ENCODE measurements at regions not wholly inside any gene's neighbourhood (a gene's known extent, or its start where the extent isn't known, plus 50 kb on each side); places are given as distances from the start of the nearest gene placed in this dataset.

DNA sequence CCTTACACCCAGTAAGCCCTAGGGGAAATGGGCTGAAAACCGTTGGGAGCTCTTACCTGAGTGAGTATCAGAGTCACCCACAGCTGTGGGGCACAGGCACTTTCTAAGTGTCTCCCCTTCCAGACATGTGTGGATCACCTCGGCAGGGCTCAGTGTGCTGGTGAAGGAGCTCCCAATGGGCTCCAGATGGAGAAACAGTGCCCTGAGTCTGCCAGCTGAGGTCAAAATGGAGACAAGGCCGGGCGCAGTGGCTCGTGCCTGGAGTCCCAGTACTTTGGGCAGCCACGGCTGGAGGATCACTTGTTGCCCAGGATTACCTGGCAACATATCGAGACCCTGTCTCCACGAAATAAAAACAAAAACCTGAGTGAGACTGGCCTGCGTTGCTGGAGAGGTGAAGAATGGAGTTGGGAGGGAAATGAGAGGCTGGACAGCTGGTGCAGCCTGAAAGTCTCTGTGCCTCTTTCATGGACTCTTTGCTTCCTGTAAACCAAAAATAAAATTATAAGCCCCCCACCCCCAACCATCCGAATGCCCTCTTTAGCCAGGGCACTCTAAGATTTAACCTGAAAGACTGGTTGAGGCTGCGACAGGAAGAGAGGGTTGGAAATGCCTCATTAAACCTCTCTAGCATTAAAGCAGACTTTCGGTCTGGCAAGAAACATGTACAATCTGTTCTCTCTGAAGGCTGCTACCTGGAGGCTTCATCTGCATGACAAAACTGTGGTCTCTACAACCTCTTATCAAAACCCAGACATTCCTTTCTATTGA is 111.8 kb downstream of the SNX19 start:
- DNase-seq: no peak

DNA sequence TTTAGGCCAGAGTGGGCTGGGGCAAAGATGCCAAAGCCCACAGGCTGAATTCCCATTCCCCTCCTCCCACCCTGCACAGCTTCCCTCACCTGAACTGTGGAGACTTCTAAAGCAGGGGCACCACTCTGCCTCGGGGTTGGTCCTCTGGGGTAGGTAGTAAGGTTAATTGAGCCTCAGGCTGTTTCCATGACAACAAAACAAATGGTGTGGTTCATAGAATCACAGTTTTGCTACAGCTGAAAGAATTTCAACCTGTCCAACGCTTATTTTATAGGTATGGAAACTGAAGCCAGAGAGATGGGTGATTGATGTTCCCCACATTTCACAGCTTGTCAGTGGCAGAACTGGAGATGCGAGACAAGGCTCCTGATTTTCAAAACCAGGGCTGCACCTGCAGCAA is 109.5 kb downstream of the SNX19 start:
- peak; percentile 63 for DNase-seq

DNA sequence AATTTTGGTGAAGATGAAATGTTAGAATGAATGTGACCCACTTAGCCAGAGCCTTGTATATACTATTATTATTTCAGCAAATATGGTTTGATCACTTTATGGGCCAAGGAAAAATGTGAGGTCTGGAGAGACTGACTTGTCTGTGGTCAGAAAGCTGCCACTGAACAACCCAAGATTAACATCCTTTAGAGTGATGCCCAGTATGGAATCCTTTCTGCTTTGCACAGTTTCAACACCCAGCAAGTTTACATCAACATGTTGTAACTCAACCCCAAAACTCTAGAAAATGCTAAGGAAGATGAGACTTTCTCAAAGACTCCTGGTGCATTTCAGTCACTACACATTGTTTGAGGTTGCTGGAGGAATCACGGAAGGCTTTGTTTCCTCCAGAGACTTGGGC is 107.7 kb downstream of the SNX19 start:
- DNase-seq: no peak

- no peak for DNase-seq
Observed at GRCh38 chr11:130813196-130813595, 103.1 kb downstream of the SNX19 start.

DNA sequence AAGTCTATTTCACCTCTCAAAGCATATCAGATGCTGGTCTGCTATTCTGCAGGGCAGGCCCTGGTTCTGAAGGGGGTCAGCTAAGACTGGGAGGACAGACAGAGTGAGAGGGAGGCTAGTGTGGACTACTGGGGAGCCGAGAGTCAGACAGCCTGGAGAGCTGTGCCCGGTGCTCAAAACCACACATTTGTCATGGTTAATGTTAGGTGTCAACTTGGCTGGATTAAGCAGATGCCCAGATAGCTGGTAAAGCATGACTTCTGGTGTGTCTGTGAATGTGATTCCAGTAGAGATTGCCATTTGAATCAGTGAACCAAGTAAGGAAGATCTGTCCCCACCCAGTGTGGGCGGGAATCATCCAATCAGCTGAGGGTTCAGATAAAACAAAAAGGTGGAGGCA is 102.6 kb downstream of the SNX19 start:
- no peak for DNase-seq

DNA sequence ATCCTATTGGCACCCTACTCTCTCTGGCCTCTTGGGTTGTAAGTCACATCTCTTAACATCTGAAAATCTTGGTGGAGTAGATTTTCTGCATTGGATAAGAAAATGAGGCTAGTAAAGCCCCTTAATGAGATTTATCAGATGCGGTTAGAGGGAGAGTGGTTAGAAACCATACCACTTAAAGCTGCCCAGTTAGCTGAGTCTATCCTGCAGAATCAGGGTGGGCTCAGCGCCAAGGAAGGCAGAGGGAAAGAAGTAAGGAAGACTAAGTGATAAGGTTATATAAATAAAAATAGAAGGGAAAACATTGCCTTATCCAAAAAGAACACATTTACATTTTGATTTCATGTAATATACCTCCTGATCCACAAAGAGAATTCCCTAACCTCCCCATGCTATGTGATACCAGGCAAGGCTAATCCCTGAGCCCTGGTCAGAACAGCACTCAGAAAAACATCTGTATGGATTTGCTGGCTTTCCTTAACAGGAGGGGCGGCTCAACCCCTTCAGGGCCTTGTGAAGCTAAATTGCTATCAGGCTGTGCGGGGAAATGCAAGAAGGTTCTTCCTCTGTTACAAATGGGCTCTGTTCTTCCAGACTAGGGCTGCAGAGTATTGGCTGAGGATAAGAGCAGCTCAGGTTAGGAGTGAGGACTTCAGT is 101.7 kb downstream of the SNX19 start:
- no peak for DNase-seq

GRCh38 chr11:130815097-130815802 is 101.0 kb downstream of the SNX19 start:
- no peak for DNase-seq

DNA sequence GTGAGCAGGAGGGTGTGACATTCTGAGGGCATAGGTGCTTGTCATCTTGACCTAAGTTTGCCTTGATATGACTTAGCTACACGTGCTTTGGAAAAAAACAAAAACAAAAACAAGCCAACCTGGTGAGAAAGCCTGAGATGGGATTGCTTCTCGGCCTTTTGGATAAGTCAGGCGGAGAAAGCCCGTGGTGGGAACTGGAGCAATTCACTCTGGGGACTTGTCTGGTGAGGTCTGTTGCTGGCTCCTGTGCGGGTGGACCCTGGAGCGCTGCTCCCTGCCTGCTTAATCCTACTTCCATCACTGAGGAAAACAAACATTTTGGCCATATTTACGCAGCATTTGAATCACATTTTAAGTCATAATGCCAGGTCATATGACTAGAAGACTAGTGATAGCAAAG is 100.3 kb downstream of the SNX19 start:
- DNase-seq: no peak

DNA sequence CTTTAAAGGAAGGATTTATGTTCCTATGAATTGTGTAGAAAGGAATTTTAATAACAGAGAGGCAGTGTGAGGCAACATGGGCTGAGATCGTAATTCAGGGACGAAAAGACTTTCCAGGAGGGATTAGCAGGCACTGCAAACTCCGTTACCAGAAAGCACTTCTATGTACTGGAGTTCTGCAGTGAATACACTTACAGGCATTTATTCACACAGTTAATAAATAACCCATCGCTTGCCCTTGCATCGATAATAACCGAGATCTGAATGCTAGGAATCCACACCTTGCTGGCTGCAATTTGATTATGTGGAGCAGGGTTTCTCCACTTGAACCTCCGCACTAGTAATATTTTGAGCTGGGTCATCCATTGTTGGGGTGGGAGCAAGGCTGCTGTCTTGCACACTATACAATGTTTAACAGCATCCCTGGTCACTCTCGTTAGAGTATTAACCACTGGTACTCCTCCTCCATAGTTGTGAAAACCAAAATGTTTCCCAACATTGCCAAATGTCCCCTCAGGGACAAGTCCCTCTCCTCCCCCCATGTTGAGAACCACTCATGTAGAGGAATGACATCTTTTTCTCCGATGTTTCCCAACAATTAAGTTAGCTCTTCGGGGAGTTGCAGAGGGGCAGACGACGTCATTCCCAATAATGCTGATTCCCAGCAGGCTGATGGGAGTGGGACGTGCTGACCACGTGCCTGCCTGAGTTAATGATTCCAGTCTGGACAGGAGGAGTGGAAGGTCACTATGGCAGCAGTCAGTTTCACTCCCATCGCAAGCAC is 99.5 kb downstream of the SNX19 start:
- no peak for DNase-seq

DNA sequence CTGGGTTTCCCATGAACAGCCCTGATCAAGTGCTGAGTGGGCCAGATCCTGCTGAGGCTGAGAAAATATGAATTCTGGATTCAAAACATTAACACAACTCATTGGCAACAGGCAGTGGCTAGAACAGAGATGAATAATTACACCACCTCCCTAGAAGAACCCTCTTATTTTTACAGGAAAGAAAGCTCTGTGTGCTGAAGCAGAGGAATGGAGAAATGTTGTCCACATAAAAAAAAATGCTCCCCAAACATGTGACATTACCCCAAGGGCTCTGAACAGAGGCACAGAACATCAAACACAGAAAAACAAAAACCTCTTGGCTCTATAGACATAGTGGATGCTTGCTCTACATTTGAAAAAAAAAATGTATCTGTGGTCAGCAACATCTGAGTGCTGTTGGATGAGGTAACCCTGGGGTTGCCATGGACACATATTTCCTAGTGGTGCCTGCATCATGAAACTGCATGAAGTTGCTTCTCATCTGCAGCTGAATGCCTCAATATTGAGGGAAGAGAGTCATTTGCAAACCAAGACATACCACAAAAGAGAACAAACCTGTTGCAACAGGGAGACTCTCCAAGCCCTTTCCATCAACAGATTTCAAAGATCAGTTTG is 98.8 kb downstream of the SNX19 start:
- no peak for DNase-seq

DNA sequence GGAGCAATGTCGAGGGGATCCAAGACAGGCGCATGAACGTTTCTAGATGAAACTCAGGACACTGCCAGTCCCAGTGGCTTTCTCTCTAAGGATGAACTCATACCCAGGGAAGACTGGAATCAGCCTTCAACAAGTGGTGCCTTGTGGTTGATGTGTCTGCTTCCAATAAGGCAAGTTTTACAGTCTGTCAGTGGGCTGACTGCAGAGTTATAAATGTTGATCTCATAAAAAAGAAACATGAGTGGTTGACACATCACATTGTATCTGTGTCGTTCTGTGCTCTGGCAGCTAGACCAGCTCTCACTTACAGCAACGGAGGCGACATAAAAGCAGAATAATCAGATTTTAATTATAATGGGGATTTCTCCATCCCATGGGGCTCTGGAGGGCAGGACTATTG is 96.7 kb downstream of the SNX19 start:
- DNase-seq: no peak
